ENCODE measurements at regions not wholly inside any gene's neighbourhood (a gene's known extent, or its start where the extent isn't known, plus 50 kb on each side); places are given as distances from the start of the nearest gene placed in this dataset.

GRCh38 chr5:171573021-171573420 lies 153.6 kb downstream of the FGF18 start:
- no peaks in the 10 kb centered on the region for H3K79me1 ChIP-seq (ENCODE audit: low read depth, low read length)
- no peak overlapping the region for H3K4me3 ChIP-seq (ENCODE audit: extremely low read depth in 1 of 4, insufficient read depth in 2 of 4, low read depth in 3 of 4, low read length in 4 of 4)
- no peak for FAIRE-seq
- H4K8ac ChIP-seq (ENCODE audit: extremely low read depth, insufficient read depth, low read length), result no peak overlapping the region
- H3K9me3 ChIP-seq (ENCODE audit: insufficient read depth in 2 of 2, low read depth in 1 of 2, low read length in 1 of 2), result peaks cover 7 to 21% of the 10 kb centered on the region in 2 experiments; a peak in 1 of 4 replicates
- H3K23me2 ChIP-seq (ENCODE audit: low read depth, low read length), result peaks cover 1% of the 10 kb centered on the region; the same call in 1 of the 2 replicates
- no peak overlapping the region for H3K4ac ChIP-seq (replicated peaks; ENCODE audit: insufficient read length, low read depth, low read length)
- H2AFZ ChIP-seq (ENCODE audit: low read length), result no peak overlapping the region
- ChIA-PET CTCF (ENCODE audit: partially characterized antibody) (interaction anchor here (0.5 to 1.3 kb wide), 5 partner anchors 10 to 138 kb away, joined by 3 to 4 read pairs (median 3); no protein-coding TSS in a partner anchor), POLR2A (ENCODE audit: partially characterized antibody) (interaction anchor here (1.1 to 1.3 kb wide), 2 partner anchors 51 to 53 kb away, joined by 3 read pairs; no protein-coding TSS in a partner anchor)
- no peak overlapping the region for H3K27ac ChIP-seq (ENCODE audit: low read depth, low read length)
- H3K9ac ChIP-seq (replicated peaks in 1 of 4; ENCODE audit: extremely low read depth in 1 of 4, low read depth in 3 of 4, low read length in 3 of 4), result no peak overlapping the region
- no peak overlapping the region for H3K18ac ChIP-seq (ENCODE audit: extremely low read depth, low read length)
- no peak for DNase-seq (ENCODE audit: low read depth in 1 of 2, low spot score in 2 of 2)
- H3K27me3 ChIP-seq (replicated peaks in 1 of 4; ENCODE audit: control insufficient read depth in 3 of 4, extremely low read depth in 1 of 4, insufficient read depth in 3 of 4, low read length in 3 of 4), result no peaks in the 10 kb centered on the region; a peak in 1 of 7 replicates
- H2BK20ac ChIP-seq (ENCODE audit: low read length), result no peak overlapping the region
- no peak overlapping the region for H2BK5ac ChIP-seq (ENCODE audit: low read depth, low read length)
- no peak overlapping the region for H3K14ac ChIP-seq (ENCODE audit: insufficient read length)
- H4K91ac ChIP-seq (replicated peaks; ENCODE audit: insufficient read length, low read length), result no peak overlapping the region
- no peak overlapping the region for H3K56ac ChIP-seq (replicated peaks; ENCODE audit: insufficient read length, low read depth, low read length)
- H3K4me2 ChIP-seq (ENCODE audit: insufficient read depth in 1 of 2, low read depth in 2 of 2, low read length in 2 of 2), result no peak overlapping the region
- peaks cover 0 to 1% (median 0%) of the 10 kb centered on the region in 4 experiments; a peak in 1 of 7 replicates for H3K4me1 ChIP-seq (replicated peaks in 1 of 4; ENCODE audit: control insufficient read depth in 3 of 4, insufficient read depth in 4 of 4, low read length in 3 of 4)
- H4K5ac ChIP-seq (ENCODE audit: insufficient read length, low read depth, low read length), result no peak overlapping the region
- H2BK12ac ChIP-seq (ENCODE audit: low read depth, low read length), result no peak overlapping the region
- 96% methylated on average over 2 of the region's 2 CpGs; no CpG with 5 or more reads in 1 of the 2 experiments for WGBS, 2 experiments (ENCODE audit: extremely low coverage in 1 of 2, insufficient coverage in 1 of 2, insufficient read length in 1 of 2, insufficient replicate concordance in 2 of 2, low coverage in 1 of 2, low lambda C conversion rate in 2 of 2, missing lambda C conversion rate in 1 of 2)
- peaks cover 0 to 5% (median 0%) of the 10 kb centered on the region in 4 experiments; a peak in 2 of 8 replicates for H3K36me3 ChIP-seq (ENCODE audit: control insufficient read depth in 2 of 4, insufficient read depth in 4 of 4, low read length in 3 of 4)
- H2BK15ac ChIP-seq (ENCODE audit: low read length), result no peak overlapping the region
- H3K79me2 ChIP-seq (ENCODE audit: control insufficient read depth in 1 of 2, insufficient read depth in 2 of 2, low read length in 2 of 2), result no peaks in the 10 kb centered on the region
- H3K23ac ChIP-seq (ENCODE audit: insufficient read length), result no peak overlapping the region
- no peak overlapping the region; the same call in 1 of the 2 replicates for H2AK5ac ChIP-seq (ENCODE audit: low read depth, low read length)
- H4K20me1 ChIP-seq (replicated peaks in 1 of 2; ENCODE audit: control insufficient read depth in 1 of 2, insufficient read depth in 2 of 2, low read length in 2 of 2), result no peaks in the 10 kb centered on the region
- H2BK120ac ChIP-seq (replicated peaks; ENCODE audit: low read depth, low read length), result no peak overlapping the region
- TF ChIP-seq SIX5 (IDR thresholded peaks at IDR 0.05; ENCODE audit: low read depth, low read length), result no peak
- TF ChIP-seq EZH2 (IDR thresholded peaks at IDR 0.05; ENCODE audit: low read depth, low read length, severe bottlenecking), result no peak
- no peak for TF ChIP-seq HDAC6 (IDR thresholded peaks at IDR 0.05; ENCODE audit: low read depth, low read length)
- no peak for TF ChIP-seq CREB1 (IDR thresholded peaks at IDR 0.05)
- no peak for TF ChIP-seq ATF2 (IDR thresholded peaks at IDR 0.05; ENCODE audit: low read length)
- TF ChIP-seq SP4 (IDR thresholded peaks at IDR 0.05; ENCODE audit: low read length), result no peak
- no peak for TF ChIP-seq RNF2 (IDR thresholded peaks at IDR 0.05; ENCODE audit: borderline replicate concordance, low read depth, low read length, missing control alignments, poor library complexity, severe bottlenecking)
- TF ChIP-seq RAD21 (IDR thresholded peaks at IDR 0.05 in 1 of 2, conservative IDR thresholded peaks at IDR 0.05 in 1 of 2; ENCODE audit: low read depth in 2 of 2, low read length in 2 of 2), result no peak
- no peak for TF ChIP-seq SIRT6 (IDR thresholded peaks at IDR 0.05; ENCODE audit: low read length)
- TF ChIP-seq CHD2 (IDR thresholded peaks at IDR 0.05; ENCODE audit: low read length), result no peak
- no peak for TF ChIP-seq KDM4A (IDR thresholded peaks at IDR 0.05; ENCODE audit: low read depth, low read length, severe bottlenecking)
- TF ChIP-seq RXRA (IDR thresholded peaks at IDR 0.05; ENCODE audit: insufficient read depth, low read depth, low read length), result no peak

Data from H1 (cell line).